ENCODE measurements at regions not wholly inside any gene's neighbourhood (a gene's known extent, or its start where the extent isn't known, plus 50 kb on each side); places are given as distances from the start of the nearest gene placed in this dataset.

DNA sequence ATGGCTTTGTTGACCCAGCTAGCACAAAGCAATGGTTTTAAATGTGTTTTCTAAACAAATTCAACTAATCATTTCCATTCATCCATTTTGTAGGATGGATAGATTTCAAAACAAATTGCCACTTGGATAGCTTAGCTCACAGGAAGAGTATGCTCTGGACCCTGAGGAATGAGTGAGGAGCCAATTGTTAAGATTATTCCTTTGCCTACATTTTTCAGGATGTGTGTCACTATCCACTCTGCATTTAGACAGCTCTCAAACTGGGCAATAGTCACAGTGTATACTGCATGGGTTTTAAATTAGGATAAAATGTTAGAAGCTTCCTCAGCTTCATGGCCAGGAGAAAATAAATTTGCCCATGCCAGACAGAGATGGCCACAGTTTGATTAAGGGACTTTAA is 605.6 kb upstream of the TEX47 start:
- ATAC-seq (peak; percentile 48), DNase-seq (ENCODE audit: missing footprints) (no peak)
- intact Hi-C loops (cut with DNase I) = no loop called here

DNA sequence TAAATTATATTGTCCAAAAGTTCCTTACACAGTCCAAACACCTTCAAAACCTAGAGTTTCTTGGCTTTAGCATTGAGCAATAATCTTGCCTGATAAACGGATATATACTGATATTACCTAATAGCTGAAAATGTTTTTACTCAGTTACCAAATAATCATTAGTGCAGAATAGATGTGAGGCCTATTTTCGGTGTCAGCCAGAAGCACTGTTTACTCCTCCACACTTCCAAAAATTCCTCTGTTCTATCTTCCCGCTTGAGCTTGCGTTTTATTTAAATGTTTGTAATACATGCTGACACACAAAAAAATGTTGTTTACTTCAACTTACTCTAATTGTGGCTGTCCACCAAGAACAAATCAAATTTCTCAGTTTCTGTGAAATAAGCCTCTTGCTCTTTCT is 606.2 kb upstream of the TEX47 start:
- ATAC-seq (no peak), DNase-seq (ENCODE audit: missing footprints) (no peak)
- intact Hi-C loops (cut with DNase I) = no loop called here

DNA sequence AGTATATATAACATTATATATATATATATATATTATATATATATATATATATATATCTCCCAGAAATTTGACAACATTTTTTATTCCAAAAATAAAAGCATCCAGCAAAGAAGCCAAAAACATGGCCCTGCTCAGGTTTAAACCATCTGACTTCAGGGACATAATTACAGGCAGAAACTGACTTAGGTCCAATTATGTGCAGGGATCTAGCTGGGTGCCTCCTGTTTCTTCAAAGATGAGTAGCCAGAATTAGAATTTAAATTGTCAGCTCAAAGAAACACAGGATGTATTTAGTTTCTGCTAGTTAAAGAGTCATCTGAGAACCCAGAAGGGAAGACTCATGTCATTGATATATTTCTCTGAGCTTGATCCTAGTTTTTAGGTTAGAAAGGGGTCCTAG is 656.4 kb upstream of the TEX47 start:
- intact Hi-C loops (cut with DNase I) = no loop called here
- no peak for DNase-seq (ENCODE audit: missing footprints)
- no peak for ATAC-seq

DNA sequence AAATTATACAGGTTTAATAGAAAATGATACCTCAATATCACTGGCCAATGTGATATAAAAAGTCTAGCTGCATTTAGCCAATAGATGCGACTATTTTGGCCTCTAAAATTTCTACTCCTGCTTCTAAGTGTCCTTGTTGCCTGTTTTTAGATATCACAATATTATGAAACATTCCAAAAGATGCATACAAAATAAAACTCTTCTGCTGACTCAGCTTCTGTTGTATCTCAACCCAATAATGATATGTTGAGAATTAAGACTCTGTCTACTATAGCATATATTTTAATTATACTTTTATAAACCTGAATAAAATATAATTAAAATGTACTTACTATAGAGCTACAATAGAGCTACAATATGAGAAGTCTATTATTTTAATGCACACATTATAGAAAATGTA is 661.0 kb upstream of the TEX47 start:
- intact Hi-C loops (cut with DNase I) = no loop called here
- DNase-seq (ENCODE audit: missing footprints) (no peak), ATAC-seq (no peak)

DNA sequence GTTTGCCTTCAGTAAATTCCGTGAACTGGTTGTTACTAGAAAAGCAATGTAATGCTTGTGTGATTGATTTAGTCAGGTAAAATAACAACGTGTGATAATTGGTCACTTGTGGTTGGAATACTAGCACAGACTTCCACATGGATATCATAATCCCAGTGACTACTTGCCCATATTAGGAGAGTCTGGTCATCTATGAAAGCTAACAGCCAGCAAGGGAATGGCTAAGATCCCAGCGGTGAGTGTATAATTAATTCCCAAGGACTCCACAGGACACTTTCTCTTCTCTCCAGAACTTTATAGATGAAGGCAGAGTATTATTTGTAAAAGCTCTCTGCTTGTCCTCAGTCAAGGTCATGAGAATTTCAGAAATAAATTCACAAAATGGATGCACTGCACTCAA is 662.6 kb upstream of the TEX47 start:
- intact Hi-C loops (cut with DNase I) = no loop called here
- DNase-seq (ENCODE audit: missing footprints) (no peak), ATAC-seq (no peak)

DNA sequence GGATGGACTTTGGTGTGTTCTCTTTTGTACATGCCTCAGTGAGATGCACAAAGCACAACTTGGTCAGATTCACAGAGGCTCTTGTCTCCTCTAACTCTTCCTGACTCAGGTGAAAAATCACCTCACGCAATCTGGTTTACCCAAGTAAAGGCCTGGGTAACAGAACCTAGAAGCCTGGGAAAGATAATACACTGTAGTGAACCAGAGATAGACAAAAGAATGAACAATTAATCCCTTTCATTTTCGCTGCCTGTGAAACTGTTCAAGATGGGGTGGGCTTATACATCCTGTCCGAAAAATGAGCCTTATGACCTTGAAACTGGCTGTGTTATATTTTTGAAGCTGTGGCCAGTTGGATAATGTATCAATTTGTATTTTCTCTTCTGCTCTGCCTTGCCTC is 678.9 kb upstream of the TEX47 start:
- intact Hi-C loops (cut with DNase I) = no loop called here
- ATAC-seq (no peak), DNase-seq (ENCODE audit: missing footprints) (no peak)

DNA sequence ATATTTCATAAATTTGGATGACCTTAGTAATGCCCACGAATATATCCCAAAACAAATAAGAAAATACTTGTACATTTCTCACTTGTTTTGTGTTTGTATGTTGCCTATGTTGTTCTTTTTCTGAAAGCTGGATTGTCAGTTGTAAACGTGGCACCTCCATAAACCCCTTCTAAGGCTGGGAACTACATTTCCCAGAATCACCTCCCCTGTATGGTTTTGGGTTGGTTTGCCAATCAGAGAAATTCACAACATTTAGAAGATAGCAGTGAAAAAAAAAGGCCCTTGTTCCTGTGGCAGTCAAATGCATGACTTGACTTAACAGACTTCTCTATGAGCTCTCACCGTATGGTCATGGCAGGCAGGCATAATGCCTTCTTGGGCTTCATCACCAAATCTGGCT is 676.3 kb upstream of the STEAP1 start:
- ATAC-seq = no peak
- intact Hi-C loops (cut with DNase I) = no loop called here
- no peak for DNase-seq (ENCODE audit: missing footprints)

DNA sequence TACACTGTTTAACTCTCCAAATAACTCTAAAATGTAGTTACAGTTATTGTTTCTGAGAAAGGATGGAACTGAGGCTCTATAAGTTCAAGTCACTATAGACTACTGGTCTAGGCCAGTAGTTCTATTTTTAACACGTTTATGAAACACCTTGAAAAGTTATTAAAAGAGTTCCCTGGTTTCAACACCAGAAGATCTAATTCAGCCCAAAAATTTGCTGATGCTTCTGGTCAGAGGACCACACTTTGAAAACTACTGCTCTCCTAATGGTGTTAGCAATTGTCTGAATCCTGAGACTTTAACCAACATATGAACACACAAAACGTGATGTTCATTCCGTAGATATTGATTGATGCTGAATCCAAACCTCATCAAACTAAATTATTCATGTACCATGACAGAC is 658.6 kb upstream of the STEAP1 start:
- ATAC-seq (no peak), DNase-seq (ENCODE audit: missing footprints) (no peak)
- intact Hi-C loops (cut with DNase I) = no loop called here

DNA sequence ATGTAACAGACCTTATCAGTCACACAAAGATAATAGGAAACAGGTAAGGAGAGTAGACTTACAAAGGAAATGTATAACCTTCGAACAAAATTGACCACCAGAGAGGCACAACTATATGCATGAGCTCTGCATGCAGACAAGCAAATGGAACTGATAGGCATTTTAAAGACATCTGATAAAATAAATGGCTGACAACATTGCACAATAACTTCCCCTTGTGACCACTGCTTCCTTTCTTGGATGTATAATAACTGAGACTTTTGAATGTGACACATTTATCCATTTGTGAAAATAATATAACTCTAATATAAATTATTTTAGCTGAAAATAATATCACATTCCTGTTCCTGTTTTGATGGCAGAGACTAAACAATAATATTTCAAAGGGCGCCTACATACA is 654.2 kb upstream of the STEAP1 start:
- ATAC-seq (no peak), DNase-seq (ENCODE audit: missing footprints) (no peak)
- intact Hi-C loops (cut with DNase I) = no loop called here

DNA sequence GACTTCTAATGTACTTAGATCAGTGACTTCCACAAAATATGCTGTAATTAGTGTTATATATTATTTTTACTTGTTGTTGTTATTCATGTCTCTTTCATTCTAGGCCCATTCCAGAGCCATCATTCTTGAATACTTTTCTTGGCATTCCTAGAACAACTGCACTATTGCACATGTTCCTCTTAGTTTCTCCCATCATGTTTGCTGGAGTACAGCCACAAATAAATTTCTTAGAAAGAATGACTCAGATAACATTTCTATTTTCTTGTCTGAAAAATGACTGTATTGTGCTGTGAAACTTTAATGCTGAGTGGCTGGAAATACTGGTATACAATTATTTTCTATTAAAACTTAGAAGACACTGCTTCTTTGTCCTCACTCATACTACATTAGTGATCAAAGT is 651.0 kb upstream of the STEAP1 start:
- ATAC-seq (no peak), DNase-seq (ENCODE audit: missing footprints) (no peak)
- intact Hi-C loops (cut with DNase I) = no loop called here

DNA sequence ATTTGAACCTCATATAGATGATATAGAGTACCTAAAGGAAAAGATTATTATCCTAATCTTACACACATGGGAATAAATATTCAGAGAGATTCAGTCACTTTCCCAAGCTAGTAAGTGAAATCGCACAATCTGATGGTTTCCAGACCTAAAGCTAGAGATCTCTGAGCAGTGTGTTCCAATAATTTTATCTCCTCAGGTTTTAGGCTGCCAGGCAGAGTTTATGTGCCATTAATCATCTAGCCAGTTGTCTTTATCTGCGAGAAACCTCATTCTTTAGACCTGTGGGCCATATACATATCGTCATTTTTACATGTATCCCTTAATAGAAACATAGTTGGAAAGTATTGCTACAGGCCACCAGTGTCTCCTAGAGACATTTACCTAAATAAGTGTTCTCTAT is 647.2 kb upstream of the STEAP1 start:
- ATAC-seq = no peak
- intact Hi-C loops (cut with DNase I) = no loop called here
- no peak for DNase-seq (ENCODE audit: missing footprints)

DNA sequence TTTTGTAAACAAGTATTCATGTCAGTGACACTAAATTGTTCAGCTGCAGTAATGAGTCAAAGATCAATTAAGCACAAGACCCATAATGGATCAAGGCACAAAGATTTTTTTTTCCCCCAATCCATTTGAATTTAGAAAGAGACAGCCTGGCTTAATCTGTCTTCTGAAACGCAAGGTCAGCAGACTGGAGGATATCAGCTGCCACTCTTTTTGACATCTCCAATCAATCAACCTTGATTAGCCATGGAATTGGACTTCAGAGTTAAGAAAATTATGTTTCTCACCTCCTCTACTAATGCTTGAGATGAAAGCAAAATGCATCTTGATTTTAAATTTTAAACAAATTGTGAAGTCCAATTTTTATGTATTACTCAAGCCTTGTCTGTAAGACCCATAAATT is 642.4 kb upstream of the STEAP1 start:
- DNase-seq (ENCODE audit: missing footprints) = no peak
- ATAC-seq = no peak
- intact Hi-C loops (cut with DNase I) = no loop called here

DNA sequence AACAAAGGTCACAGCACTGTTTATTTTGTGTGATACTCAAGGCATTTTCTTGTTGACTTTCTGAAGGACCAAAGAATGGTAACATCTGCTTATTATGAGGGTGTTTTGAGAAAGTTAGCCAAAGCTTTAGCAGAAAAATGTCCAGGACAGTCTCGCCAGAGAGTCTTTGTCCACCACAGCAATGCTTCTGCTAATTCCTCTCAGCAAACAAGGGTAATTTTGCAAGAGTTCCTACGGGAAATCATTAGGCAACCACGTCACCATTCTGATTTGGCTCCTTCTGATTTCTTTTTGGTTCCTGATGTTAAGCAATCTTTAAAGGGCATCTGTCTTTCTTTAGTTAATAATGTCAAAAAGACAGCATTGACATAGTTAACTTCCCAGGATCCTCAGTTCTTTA is 639.3 kb upstream of the STEAP1 start:
- ATAC-seq = no peak
- DNase-seq (ENCODE audit: missing footprints) = no peak
- intact Hi-C loops (cut with DNase I) = no loop called here

DNA sequence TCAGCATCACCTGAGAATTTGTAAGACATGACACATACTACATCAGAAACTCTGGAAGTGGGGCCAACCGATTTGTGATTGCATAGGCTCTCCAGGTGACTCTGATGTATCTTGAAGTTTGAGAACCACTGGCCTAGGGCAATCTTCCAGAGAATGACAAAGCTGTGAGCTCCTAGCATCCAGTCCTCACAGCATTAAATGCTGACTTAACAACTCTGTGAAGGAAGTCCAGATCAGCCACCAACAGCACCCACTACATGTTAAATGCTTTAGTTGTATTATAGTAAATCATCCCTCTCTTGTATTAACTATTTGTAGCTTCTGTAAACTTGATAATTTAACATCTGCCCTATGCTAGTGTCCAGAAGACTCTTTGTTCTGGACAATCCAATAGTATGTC is 636.5 kb upstream of the STEAP1 start:
- intact Hi-C loops (cut with DNase I) = no loop called here
- ATAC-seq = no peak
- DNase-seq (ENCODE audit: missing footprints) = no peak

DNA sequence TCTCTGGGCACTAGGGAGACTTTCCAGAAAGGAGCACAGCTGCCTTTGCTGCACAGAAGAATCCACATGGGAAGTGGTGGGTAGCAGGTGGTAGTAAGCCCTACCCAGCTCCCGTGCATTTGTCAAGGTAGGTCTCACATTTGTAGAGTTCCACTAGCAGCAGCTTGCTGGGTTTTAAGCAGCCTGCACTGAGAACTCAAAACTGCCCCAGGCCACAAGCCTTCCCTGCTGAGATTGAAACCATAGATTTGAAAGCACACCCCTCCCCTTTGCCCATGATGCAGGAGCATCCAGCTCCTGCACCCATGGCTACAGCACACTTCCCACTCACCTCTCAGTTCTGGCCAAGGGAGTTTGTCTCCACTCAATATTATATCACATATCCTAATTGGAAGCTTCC is 604.5 kb upstream of the STEAP1 start:
- DNase-seq (ENCODE audit: missing footprints) = no peak
- intact Hi-C loops (cut with DNase I) = no loop called here

DNA sequence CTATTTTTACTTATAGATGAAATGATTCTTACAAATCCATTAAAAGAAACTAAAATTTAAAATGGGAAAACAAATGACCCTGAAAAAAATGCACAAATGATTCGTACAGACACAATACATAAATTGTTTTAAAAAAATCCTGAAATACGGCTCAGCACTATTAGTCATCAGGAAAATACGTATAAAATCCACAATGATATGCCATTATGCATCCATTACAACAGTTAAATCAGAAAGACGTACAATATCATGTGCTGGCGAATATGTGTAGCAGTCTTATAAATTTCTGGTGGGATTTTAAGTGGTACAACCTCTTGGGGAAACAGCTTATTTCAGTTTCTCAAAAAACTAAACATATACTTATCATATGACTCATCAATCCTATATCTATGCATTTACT is 600.1 kb upstream of the STEAP1 start:
- ATAC-seq (no peak), DNase-seq (ENCODE audit: missing footprints) (no peak)
- intact Hi-C loops (cut with DNase I) = no loop called here

More for the DNA sequence above, 604.5 kb upstream of the STEAP1 start:
- ATAC-seq = no peak

DNA sequence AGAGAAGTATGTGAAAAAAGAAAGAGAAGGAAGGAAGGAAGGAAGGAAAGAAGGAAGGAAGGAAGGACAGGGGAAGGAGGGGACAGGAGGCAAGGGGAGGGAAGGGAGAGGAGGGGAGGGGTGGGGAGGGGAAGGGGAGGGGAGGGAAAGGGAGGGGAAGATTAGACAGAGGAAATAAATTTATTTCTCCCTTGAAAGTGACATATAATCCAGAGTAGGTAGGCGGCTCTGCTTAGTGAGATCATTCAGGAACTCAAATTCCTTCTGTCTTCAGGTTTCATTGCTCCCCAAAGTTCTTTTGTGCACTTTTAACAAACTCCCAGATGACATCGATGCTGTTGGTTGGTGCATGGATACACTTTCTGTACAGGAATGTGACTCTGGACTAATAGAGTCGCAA is 594.7 kb upstream of the STEAP1 start:
- ATAC-seq (no peak), DNase-seq (ENCODE audit: missing footprints) (no peak)
- intact Hi-C loops (cut with DNase I) = no loop called here

DNA sequence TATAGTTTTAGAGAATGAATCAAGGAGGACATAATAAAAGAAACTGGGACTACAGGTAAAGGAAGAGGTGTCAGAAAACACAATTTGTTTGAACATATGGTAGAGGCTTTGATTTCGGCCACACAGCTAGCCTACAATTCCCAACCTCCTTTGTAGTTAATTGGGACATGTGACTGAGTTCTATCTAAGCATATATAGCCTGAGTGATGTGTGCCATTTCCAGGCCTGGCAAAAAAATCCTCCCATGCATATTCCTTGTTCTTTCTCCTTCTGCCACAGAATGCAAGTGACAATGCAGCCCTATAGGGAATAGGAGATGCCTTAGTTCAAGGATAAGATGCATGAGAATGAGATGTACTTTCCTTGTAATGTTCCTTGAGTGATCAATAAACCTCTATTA is 590.7 kb upstream of the STEAP1 start:
- intact Hi-C loops (cut with DNase I) = no loop called here
- no peak for ATAC-seq
- DNase-seq (ENCODE audit: missing footprints) = no peak

DNA sequence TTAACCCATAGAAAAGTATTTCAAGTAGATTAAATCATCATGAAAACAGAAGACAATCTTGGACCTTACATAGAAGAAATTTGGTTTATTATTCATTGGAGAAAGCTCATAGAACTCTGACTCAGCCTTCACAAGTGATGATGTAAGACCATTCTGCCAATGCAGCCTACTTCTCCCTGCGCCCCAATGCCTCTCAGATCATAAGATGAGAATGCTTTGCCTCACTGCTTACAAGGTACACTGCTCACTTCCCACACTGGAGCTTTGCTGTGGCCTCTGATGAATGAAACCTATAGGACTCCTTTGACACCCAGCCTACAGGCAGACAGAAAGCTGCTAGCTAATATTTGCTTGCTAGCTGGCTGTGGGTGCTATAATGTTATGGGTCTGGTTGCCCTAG is 569.4 kb upstream of the STEAP1 start:
- DNase-seq (ENCODE audit: missing footprints) = no peak
- no peak for ATAC-seq
- intact Hi-C loops (cut with DNase I) = no loop called here

DNA sequence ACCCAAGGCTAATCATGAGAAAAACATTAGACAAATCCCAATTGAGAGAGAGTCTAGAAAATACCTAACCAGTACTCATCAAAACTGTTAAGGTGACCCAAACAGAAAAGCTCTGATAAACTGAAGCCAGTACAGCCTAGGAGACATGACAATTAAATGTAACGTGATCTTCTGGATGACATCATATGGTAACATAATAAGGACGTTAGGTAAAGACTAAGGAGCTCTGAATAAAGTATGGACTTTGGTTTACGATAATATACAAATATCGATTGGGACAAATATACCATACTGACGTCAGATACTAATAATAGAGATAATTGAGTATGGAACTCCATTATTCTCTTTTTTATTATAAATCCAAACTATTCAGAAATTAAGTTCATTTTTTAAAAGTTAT is 561.1 kb upstream of the STEAP1 start:
- intact Hi-C loops (cut with DNase I) = no loop called here
- DNase-seq (ENCODE audit: missing footprints) = no peak
- no peak for ATAC-seq

DNA sequence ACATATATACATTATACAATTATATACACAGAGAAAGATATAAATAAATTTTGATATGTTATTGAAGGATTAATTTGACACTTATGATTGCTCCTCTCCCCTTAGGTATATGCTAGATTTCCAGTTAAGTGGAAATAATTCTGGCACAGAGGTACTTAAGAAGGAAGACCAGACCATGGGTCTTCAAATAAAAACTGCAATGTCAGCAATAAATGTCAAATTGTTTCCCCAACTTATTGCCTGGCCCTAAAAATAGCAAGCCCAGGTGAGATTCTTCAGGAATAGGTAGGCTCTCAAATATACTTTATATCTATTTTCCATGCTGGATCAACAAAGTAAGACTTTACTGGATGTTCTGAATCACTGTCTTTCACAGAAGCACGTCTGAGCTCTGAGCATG is 551.3 kb upstream of the STEAP1 start:
- DNase-seq (ENCODE audit: missing footprints) (no peak), ATAC-seq (no peak)
- intact Hi-C loops (cut with DNase I) = no loop called here

DNA sequence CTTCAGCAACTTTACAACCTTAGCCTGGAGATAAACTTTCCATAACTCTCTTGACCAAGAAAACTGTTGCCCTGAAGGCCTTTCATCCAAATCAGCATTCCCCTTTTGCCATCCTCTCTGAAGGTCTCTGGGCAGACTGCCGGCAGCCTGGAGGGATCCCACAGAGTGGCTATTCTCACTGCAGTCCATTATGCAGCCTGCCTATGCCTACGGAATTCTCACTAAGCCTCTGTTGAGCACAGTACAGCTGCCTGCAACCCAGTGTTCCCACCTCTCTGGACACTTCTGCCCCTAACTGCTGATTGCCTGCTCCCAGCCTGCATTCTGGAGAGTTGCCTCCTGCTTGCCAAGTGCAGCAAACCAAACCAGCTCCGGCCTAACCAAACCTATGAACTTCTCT is 548.9 kb upstream of the STEAP1 start:
- DNase-seq (ENCODE audit: missing footprints) = no peak
- intact Hi-C loops (cut with DNase I) = no loop called here
- ATAC-seq = no peak
